Body of pancreas (tissue), 4 donors: ENCODE measurements at regions not wholly inside any gene's neighbourhood (a gene's known extent, or its start where the extent isn't known, plus 50 kb on each side); places are given as distances from the start of the nearest gene placed in this dataset.

Experiments
- ATAC-seq: fragments of 150-250 bp; one replicate; pipeline ENCODE4 v1.9.1; 2016
- DNase-seq, 4 donors: peaks; one replicate each; pipeline ENCODE4 v3.0.0-alpha.2; 2019
- H3K27ac ChIP-seq, 4 donors: fragments of 200-600 bp; sonication (generic); 1 replicate in 3 of 4; 2 replicates in 1 of 4; pipeline versions ENCODE4 v1.5.1 to v1.6.1; 2016 to 2019; ENCODE audit warnings: mild to moderate bottlenecking in 1 of 4, mixed read lengths in 1 of 4, moderate library complexity in 1 of 4
- H3K27me3 ChIP-seq, 2 donors: fragments of 200-600 bp; sonication (generic); one replicate each; pipeline ENCODE4 v1.6.0; 2016; ENCODE audit warnings: mild to moderate bottlenecking in 1 of 2
- H3K36me3 ChIP-seq, 2 donors: fragments of 200-600 bp; sonication (generic); replicated peaks in 1 of 2; 2 replicates each; pipeline ENCODE4 v1.5.1; 2016; ENCODE audit warnings: low read depth in 2 of 2; ENCODE audit not compliant: insufficient read depth in 1 of 2
- H3K4me1 ChIP-seq: fragments of 200-600 bp; sonication (generic); one replicate; pipeline ENCODE4 v1.6.0; 2016
- H3K4me3 ChIP-seq, 2 donors: fragments of 200-600 bp; sonication (generic); 1 replicate in 1 of 2; 2 replicates in 1 of 2; pipeline ENCODE4 v1.5.1; 2016 to 2019
- H3K9me3 ChIP-seq, 3 donors: fragments of 200-600 bp; sonication (generic); 1 replicate in 2 of 3; 2 replicates in 1 of 3; pipeline ENCODE4 v1.5.1; 2016
- POLR2A ChIP-seq, 3 donors: fragments of 450-650 bp; IDR thresholded peaks; one replicate each; pipeline ENCODE4 v1.6.1; 2016; ENCODE audit warnings: antibody characterized with exemption in 3 of 3, mild to moderate bottlenecking in 2 of 3
- WGBS, 2 donors: methylation state at CpG; one replicate each; pipeline ENCODE4 v1.1.5; 2017; 5-methylcytosine and 5-hydroxymethylcytosine counted together
- intact Hi-C: fragments of 100-400 bp; cut with DNase I; formaldehyde crosslinking; loops from one replicate; pipeline ENCODE4 v1.15.1; 2023
- TF ChIP-seq, protein P1 (sequence below), 7 experiments: fragments of 450-650 bp in 4 of 7; fragments of 200-600 bp in 3 of 7; sonication (generic) in 3 of 7; IDR thresholded peaks; one replicate each; pipeline ENCODE4 v1.5.1; 2016 to 2019; ENCODE audit warnings: antibody characterized with exemption in 7 of 7

DNA sequence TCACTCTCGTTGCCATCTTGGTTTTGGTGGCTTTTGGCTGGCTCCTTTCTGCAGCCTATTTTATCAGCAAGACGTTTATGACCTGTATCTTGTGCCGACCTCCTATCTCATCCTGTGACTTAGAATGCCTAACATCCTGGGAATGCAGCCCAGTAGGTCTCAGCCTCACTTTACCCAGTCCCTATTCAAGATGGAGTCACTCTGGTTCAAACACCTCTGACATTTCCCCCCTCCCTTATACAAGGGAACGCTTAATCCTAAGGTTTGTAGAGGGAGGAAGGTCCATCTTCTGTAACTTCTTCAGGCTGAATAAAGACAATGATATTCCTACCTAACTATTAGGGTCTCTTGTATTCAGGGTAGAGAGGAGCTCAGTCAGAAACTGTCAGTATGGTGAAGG, 79.3 kb upstream of the SPANXB1 start:
- ATAC-seq, result no peak
- TF ChIP-seq, protein P1, sequence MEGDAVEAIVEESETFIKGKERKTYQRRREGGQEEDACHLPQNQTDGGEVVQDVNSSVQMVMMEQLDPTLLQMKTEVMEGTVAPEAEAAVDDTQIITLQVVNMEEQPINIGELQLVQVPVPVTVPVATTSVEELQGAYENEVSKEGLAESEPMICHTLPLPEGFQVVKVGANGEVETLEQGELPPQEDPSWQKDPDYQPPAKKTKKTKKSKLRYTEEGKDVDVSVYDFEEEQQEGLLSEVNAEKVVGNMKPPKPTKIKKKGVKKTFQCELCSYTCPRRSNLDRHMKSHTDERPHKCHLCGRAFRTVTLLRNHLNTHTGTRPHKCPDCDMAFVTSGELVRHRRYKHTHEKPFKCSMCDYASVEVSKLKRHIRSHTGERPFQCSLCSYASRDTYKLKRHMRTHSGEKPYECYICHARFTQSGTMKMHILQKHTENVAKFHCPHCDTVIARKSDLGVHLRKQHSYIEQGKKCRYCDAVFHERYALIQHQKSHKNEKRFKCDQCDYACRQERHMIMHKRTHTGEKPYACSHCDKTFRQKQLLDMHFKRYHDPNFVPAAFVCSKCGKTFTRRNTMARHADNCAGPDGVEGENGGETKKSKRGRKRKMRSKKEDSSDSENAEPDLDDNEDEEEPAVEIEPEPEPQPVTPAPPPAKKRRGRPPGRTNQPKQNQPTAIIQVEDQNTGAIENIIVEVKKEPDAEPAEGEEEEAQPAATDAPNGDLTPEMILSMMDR (IDR thresholded peaks at IDR 0.05), result no peak
- no peak for TF ChIP-seq POLR2A (IDR thresholded peaks at IDR 0.05)
- no peak overlapping the region for H3K27ac ChIP-seq
- 61 to 75% methylated on average over 4 of the region's 4 CpGs for WGBS, 2 donors
- H3K4me3 ChIP-seq, result no peak overlapping the region
- no peaks in the 10 kb centered on the region for H3K27me3 ChIP-seq
- no peaks in the 10 kb centered on the region for H3K36me3 ChIP-seq
- no peak for DNase-seq
- H3K9me3 ChIP-seq, result no peaks in the 10 kb centered on the region
- H3K4me1 ChIP-seq, result no peaks in the 10 kb centered on the region
- intact Hi-C loops, result no loop called here

DNA sequence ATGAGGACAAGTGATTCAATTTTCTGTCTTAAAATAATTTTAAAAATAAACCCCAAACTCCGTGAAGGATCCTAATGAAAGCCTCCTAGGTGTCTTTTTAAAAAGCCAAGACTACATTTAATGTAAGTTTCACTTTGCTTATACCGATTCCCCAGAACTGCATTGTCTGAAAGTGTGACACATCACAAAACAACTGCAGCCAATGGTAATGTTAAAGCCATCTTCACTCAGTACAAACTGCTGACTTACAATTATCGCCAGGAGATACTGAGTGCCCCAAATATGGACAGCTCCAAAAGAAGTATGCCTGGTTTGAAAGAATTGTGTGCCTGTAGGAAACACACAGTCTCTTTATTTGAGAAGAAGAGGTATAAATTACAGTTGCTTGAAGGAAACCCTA, 73.7 kb upstream of the SPANXB1 start:
- H3K4me3 ChIP-seq, result no peak overlapping the region
- ATAC-seq, result no peak
- WGBS, 2 donors, result 61 to 75% methylated on average over 3 of the region's 3 CpGs
- TF ChIP-seq, protein P1 (IDR thresholded peaks at IDR 0.05), result no peak
- TF ChIP-seq POLR2A (IDR thresholded peaks at IDR 0.05), result no peak
- H3K27ac ChIP-seq, result no peak overlapping the region
- H3K9me3 ChIP-seq, result no peaks in the 10 kb centered on the region
- no peaks in the 10 kb centered on the region for H3K4me1 ChIP-seq
- intact Hi-C loops, result no loop called here
- no peak for DNase-seq
- H3K27me3 ChIP-seq, result no peaks in the 10 kb centered on the region
- no peaks in the 10 kb centered on the region for H3K36me3 ChIP-seq

DNA sequence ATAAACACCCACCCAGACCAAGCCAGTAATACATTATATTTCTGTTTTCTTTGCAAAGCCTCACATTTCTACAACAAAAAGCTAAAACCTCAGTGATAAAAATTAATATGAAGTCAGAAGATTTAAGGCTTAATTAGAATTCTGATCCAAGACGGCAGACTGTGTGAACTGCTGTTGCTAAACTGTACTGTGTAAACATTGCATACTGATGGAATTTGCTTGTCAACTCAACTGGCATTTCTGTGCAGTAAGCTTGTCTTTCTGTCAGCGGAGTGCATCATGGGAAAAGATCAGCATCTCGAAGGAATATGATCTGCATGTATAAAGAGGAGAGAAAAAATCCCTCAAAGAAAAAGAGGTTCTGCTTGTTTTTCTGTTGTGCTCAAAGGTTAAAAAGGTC, 69.4 kb upstream of the SPANXB1 start:
- no peak for ATAC-seq
- H3K27ac ChIP-seq, result no peak overlapping the region
- TF ChIP-seq, protein P1 (IDR thresholded peaks at IDR 0.05), result no peak
- TF ChIP-seq POLR2A (IDR thresholded peaks at IDR 0.05), result no peak
- intact Hi-C loops, result no loop called here
- WGBS, 2 donors, result 33% methylated on average over 3 of the region's 3 CpGs
- no peak for DNase-seq
- no peaks in the 10 kb centered on the region for H3K27me3 ChIP-seq
- H3K4me1 ChIP-seq, result no peaks in the 10 kb centered on the region
- no peaks in the 10 kb centered on the region for H3K36me3 ChIP-seq
- no peaks in the 10 kb centered on the region for H3K9me3 ChIP-seq
- no peak overlapping the region for H3K4me3 ChIP-seq

DNA sequence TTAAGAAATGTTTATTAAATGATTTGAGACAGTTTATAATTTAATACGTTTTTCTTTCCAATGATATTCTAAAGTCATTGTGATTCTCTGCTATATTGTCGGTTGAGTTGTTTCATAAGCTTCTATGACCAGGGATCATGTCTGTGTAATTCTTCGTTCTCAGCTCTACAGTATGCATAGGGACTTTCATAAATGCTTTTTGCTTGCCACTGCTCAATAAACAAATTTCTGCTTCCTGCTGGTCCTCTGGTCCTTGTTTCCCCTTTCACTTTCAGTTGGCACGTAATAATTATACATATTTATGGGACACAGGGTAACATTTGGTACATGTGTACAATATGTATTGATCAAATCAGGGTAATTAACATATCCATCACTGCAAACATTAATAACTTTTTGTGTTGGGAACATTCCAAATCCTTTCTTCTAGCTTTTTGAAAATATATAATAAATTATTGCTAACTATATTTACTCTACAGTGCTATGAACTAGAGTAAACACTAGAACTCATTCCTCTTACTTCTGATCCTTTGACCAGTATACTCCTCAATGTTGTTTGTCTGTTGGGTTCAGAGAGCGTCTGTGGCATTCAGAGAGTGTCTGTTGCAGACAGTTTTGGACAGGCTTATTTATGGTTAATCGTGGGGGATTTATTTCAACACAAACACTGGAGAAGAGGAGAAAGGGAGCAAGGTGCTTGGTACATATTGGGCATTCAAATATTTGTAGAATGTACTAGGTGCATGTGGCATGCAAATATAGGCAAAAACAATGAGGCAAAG, 68.3 kb upstream of the SPANXB1 start:
- WGBS, 2 donors, result 52 to 54% methylated on average over 6 of the region's 6 CpGs
- Histone ChIP-seq H3K27ac (no peak overlapping the region), H3K4me1 (no peaks in the 10 kb centered on the region), H3K4me3 (no peak overlapping the region), H3K9me3 (no peaks in the 10 kb centered on the region), H3K36me3 (no peaks in the 10 kb centered on the region), H3K27me3 (no peaks in the 10 kb centered on the region)
- ATAC-seq, result no peak
- intact Hi-C loops, result no loop called here
- DNase-seq, result no peak
- no peak for TF ChIP-seq POLR2A (IDR thresholded peaks at IDR 0.05)
- TF ChIP-seq, protein P1 (IDR thresholded peaks at IDR 0.05), result no peak

DNA sequence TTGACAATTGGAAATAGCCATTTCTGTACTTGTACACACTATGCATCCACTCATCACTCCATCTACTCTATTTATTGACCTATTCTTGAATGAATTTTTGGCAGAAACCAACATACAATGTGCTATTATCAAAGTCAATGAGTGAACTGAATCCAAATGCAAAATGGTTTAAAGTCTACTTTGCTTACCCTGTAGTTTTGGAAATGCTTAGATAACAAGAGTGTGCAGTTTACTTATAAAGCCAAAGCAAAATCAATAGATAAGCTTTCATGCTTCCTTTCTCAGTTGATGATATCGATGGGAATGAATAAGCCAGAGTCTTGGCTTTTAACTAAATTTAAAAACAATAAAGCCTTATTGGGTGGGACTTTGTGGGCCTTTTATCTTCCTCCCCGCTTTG, 58.9 kb upstream of the SPANXB1 start:
- H3K27me3 ChIP-seq, result no peaks in the 10 kb centered on the region
- H3K4me3 ChIP-seq, result no peak overlapping the region
- H3K4me1 ChIP-seq, result no peaks in the 10 kb centered on the region
- WGBS, 2 donors, result 47 to 50% methylated on average over 2 of the region's 2 CpGs
- H3K36me3 ChIP-seq, result no peaks in the 10 kb centered on the region
- DNase-seq, result no peak
- TF ChIP-seq, protein P1 (IDR thresholded peaks at IDR 0.05), result no peak
- no peak for TF ChIP-seq POLR2A (IDR thresholded peaks at IDR 0.05)
- no peak overlapping the region for H3K27ac ChIP-seq
- no peak for ATAC-seq
- intact Hi-C loops, result no loop called here
- no peaks in the 10 kb centered on the region for H3K9me3 ChIP-seq
